ENCODE measurements at regions not wholly inside any gene's neighbourhood (a gene's known extent, or its start where the extent isn't known, plus 50 kb on each side); places are given as distances from the start of the nearest gene placed in this dataset.
"Not testable (repeated sequence)": the region's sequence is repeated elsewhere in the genome, so short reads cannot be mapped to it uniquely, and the experiment has no call there.

DNA sequence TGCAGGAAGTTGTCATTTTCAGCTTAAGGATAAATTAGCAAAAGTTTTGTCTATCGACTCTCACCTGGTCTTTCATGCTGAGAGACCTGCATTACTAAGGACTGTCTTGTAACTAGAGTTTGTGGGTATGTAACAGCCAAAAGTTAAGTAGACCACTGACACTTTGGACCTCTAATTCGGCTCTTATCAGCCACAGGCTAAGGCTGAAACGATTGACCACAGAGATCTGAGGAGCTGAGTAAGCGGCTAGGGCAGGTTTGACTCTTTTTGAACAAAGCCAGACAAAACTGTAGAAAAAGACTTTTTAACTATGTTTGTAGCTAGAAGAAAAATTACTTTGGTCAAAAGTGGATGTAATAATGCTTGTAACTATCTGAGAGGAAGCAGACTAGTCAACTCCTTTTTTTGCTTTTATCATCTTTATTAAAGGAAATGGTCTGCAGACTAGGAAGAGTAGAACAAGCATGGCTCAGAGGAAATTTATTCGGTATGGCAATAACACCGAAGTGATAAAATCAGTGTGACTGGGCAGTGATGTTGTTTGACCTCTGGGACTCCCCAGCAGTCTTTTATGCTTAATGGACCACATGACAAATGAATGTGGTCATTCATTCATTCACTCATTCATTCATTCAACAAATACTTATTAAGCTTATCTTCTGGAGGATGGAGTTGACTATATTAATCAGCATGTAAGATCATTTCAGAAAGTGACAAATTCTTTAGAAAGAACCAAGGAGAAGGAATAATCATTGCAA, 725.0 kb upstream of the HS3ST5 start:
- 41 to 68% methylated on average over 6 of the region's 6 CpGs for WGBS, 2 donors
- ATAC-seq (ENCODE audit: low FRiP score) (no peak), DNase-seq (no peak)
- no peak overlapping the region for H3K4me3 ChIP-seq (ENCODE audit: low read length in 2 of 2)
- H3K27me3 ChIP-seq (ENCODE audit: control insufficient read depth in 1 of 2, insufficient read depth in 2 of 2, low read length in 1 of 2) = no peaks in the 10 kb centered on the region
- peaks cover 3% of the 10 kb centered on the region for H3K9me3 ChIP-seq (ENCODE audit: control insufficient read depth, low read length)
- H3K4me1 ChIP-seq (ENCODE audit: control insufficient read depth in 1 of 2, insufficient read depth in 2 of 2, low read length in 2 of 2) = no peaks in the 10 kb centered on the region
- intact Hi-C loops (cut with DNase I) = no loop called here
- H3K27ac ChIP-seq (ENCODE audit: low read depth in 1 of 2, low read length in 2 of 2) = no peak overlapping the region
- H3K36me3 ChIP-seq (ENCODE audit: control insufficient read depth in 1 of 2, insufficient read depth in 2 of 2, low read length in 1 of 2) = no peaks in the 10 kb centered on the region

GRCh38 chr6:115064680-115065079, 721.9 kb upstream of the HS3ST5 start:
- intact Hi-C loops (cut with DNase I) = no loop called here
- Histone ChIP-seq H3K4me1 (ENCODE audit: control insufficient read depth in 1 of 2, insufficient read depth in 2 of 2, low read length in 2 of 2) (no peaks in the 10 kb centered on the region), H3K9me3 (ENCODE audit: control insufficient read depth, low read length) (no peaks in the 10 kb centered on the region)

DNA sequence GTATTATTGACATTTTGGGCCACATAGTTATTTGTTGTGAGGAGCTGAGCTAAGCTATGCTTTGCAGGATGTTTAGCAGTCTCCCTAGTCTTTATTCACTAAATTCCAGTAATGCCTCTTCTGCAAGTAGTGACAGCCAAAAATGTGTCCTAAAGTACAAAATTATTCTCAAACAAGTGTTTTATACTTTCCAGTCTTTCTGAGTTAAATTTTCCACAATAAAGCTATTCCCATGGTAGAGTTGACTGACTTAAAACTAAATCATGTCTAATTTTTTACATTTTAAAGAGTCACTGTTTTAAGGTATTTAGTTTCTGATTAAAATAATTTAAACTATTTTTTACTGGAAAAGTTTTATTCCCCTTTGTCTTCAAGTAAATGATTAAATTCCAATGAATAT, 717.8 kb upstream of the HS3ST5 start:
- intact Hi-C loops (cut with DNase I) = no loop called here
- Histone ChIP-seq H3K9me3 (ENCODE audit: control insufficient read depth, low read length) (no peaks in the 10 kb centered on the region), H3K4me1 (ENCODE audit: control insufficient read depth in 1 of 2, insufficient read depth in 2 of 2, low read length in 2 of 2) (no peaks in the 10 kb centered on the region), H3K27me3 (ENCODE audit: control insufficient read depth in 1 of 2, insufficient read depth in 2 of 2, low read length in 1 of 2) (no peaks in the 10 kb centered on the region), H3K4me3 (ENCODE audit: low read length in 2 of 2) (no peak overlapping the region), H3K36me3 (ENCODE audit: control insufficient read depth in 1 of 2, insufficient read depth in 2 of 2, low read length in 1 of 2) (no peaks in the 10 kb centered on the region), H3K27ac (ENCODE audit: low read depth in 1 of 2, low read length in 2 of 2) (no peak overlapping the region)
- DNase-seq (no peak), ATAC-seq (ENCODE audit: low FRiP score) (no peak)

More at GRCh38 chr6:115064680-115065079, 721.9 kb upstream of the HS3ST5 start:
- Histone ChIP-seq H3K36me3 (ENCODE audit: control insufficient read depth in 1 of 2, insufficient read depth in 2 of 2, low read length in 1 of 2) (no peaks in the 10 kb centered on the region), H3K27ac (ENCODE audit: low read depth in 1 of 2, low read length in 2 of 2) (no peak overlapping the region), H3K27me3 (ENCODE audit: control insufficient read depth in 1 of 2, insufficient read depth in 2 of 2, low read length in 1 of 2) (no peaks in the 10 kb centered on the region), H3K4me3 (ENCODE audit: low read length in 2 of 2) (no peak overlapping the region)
- no peak for DNase-seq
- ATAC-seq (ENCODE audit: low FRiP score) = no peak
- 49 to 62% methylated on average over 2 of the region's 2 CpGs for WGBS, 2 donors

GRCh38 chr6:115058414-115059211, 715.8 kb upstream of the HS3ST5 start:
- Histone ChIP-seq H3K4me3 (ENCODE audit: low read length in 2 of 2) (no peak overlapping the region), H3K27ac (ENCODE audit: low read depth in 1 of 2, low read length in 2 of 2) (no peak overlapping the region), H3K9me3 (ENCODE audit: control insufficient read depth, low read length) (no peaks in the 10 kb centered on the region), H3K4me1 (ENCODE audit: control insufficient read depth in 1 of 2, insufficient read depth in 2 of 2, low read length in 2 of 2) (no peaks in the 10 kb centered on the region), H3K27me3 (ENCODE audit: control insufficient read depth in 1 of 2, insufficient read depth in 2 of 2, low read length in 1 of 2) (no peaks in the 10 kb centered on the region), H3K36me3 (ENCODE audit: control insufficient read depth in 1 of 2, insufficient read depth in 2 of 2, low read length in 1 of 2) (no peaks in the 10 kb centered on the region)
- ATAC-seq (ENCODE audit: low FRiP score) (no peak), DNase-seq (no peak)
- intact Hi-C loops (cut with DNase I) = no loop called here
- WGBS, 2 donors = 31 to 39% methylated on average over 3 of the region's 3 CpGs

GRCh38 chr6:115055579-115055978, 712.8 kb upstream of the HS3ST5 start:
- no peak for DNase-seq
- H3K4me1 ChIP-seq (ENCODE audit: control insufficient read depth in 1 of 2, insufficient read depth in 2 of 2, low read length in 2 of 2) = no peaks in the 10 kb centered on the region
- no peaks in the 10 kb centered on the region for H3K36me3 ChIP-seq (ENCODE audit: control insufficient read depth in 1 of 2, insufficient read depth in 2 of 2, low read length in 1 of 2)
- H3K27me3 ChIP-seq (ENCODE audit: control insufficient read depth in 1 of 2, insufficient read depth in 2 of 2, low read length in 1 of 2) = no peaks in the 10 kb centered on the region
- intact Hi-C loops (cut with DNase I) = no loop called here
- no peak overlapping the region for H3K4me3 ChIP-seq (ENCODE audit: low read length in 2 of 2)
- no peaks in the 10 kb centered on the region for H3K9me3 ChIP-seq (ENCODE audit: control insufficient read depth, low read length)
- H3K27ac ChIP-seq (ENCODE audit: low read depth in 1 of 2, low read length in 2 of 2) = no peak overlapping the region
- ATAC-seq (ENCODE audit: low FRiP score) = no peak

DNA sequence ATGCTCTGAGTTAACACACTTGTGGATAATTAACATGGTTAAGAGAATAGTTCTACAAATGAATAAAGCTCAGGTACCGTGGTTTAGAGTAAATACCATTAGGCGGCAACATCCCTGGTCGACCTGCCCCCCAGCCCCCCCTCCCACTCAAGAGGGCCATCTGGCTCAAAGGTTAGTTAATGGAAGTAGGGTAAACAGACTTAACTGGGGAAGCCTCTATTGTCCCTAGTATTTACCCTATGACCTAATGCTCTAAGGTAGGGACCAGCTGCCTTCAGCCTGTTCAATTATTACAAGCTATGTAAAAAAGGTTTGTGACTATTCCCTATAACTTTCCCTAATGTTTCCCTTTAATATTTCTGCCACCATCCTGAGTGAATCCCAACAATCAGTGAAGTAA, 711.4 kb upstream of the HS3ST5 start:
- H3K4me1 ChIP-seq (ENCODE audit: control insufficient read depth in 1 of 2, insufficient read depth in 2 of 2, low read length in 2 of 2); H3K27ac ChIP-seq (ENCODE audit: low read depth in 1 of 2, low read length in 2 of 2); H3K4me3 ChIP-seq (ENCODE audit: low read length in 2 of 2); intact Hi-C loops (cut with DNase I); H3K27me3 ChIP-seq (ENCODE audit: control insufficient read depth in 1 of 2, insufficient read depth in 2 of 2, low read length in 1 of 2); H3K36me3 ChIP-seq (ENCODE audit: control insufficient read depth in 1 of 2, insufficient read depth in 2 of 2, low read length in 1 of 2); DNase-seq; H3K9me3 ChIP-seq (ENCODE audit: control insufficient read depth, low read length); ATAC-seq (ENCODE audit: low FRiP score): not testable (repeated sequence)
- WGBS, 2 donors = 20 to 31% methylated on average over 3 of the region's 3 CpGs

- WGBS, 2 donors = 74 to 82% methylated on average over 3 of the region's 3 CpGs
- no peaks in the 10 kb centered on the region for H3K4me1 ChIP-seq (ENCODE audit: control insufficient read depth in 1 of 2, insufficient read depth in 2 of 2, low read length in 2 of 2)
- H3K9me3 ChIP-seq (ENCODE audit: control insufficient read depth, low read length) = no peaks in the 10 kb centered on the region
- DNase-seq (no peak), ATAC-seq (ENCODE audit: low FRiP score) (no peak)
- no peaks in the 10 kb centered on the region for H3K36me3 ChIP-seq (ENCODE audit: control insufficient read depth in 1 of 2, insufficient read depth in 2 of 2, low read length in 1 of 2)
- H3K27me3 ChIP-seq (ENCODE audit: control insufficient read depth in 1 of 2, insufficient read depth in 2 of 2, low read length in 1 of 2) = no peaks in the 10 kb centered on the region
- intact Hi-C loops (cut with DNase I) = no loop called here
- no peak overlapping the region for H3K4me3 ChIP-seq (ENCODE audit: low read length in 2 of 2)
- H3K27ac ChIP-seq (ENCODE audit: low read depth in 1 of 2, low read length in 2 of 2) = no peak overlapping the region
Observed at GRCh38 chr6:115053169-115053860, 710.5 kb upstream of the HS3ST5 start.

- Histone ChIP-seq H3K4me3 (ENCODE audit: low read length in 2 of 2) (no peak overlapping the region), H3K9me3 (ENCODE audit: control insufficient read depth, low read length) (no peaks in the 10 kb centered on the region), H3K36me3 (ENCODE audit: control insufficient read depth in 1 of 2, insufficient read depth in 2 of 2, low read length in 1 of 2) (no peaks in the 10 kb centered on the region), H3K27me3 (ENCODE audit: control insufficient read depth in 1 of 2, insufficient read depth in 2 of 2, low read length in 1 of 2) (no peaks in the 10 kb centered on the region), H3K27ac (ENCODE audit: low read depth in 1 of 2, low read length in 2 of 2) (no peak overlapping the region), H3K4me1 (ENCODE audit: control insufficient read depth in 1 of 2, insufficient read depth in 2 of 2, low read length in 2 of 2) (no peaks in the 10 kb centered on the region)
- DNase-seq = no peak
- no peak for ATAC-seq (ENCODE audit: low FRiP score)
- WGBS, 2 donors = 44 to 51% methylated on average over 2 of the region's 2 CpGs
- intact Hi-C loops (cut with DNase I) = no loop called here
Observed at GRCh38 chr6:115016593-115016992, 673.8 kb upstream of the HS3ST5 start.
